GM19043 (cell line): ENCODE measurements at regions not wholly inside any gene's neighbourhood (a gene's known extent, or its start where the extent isn't known, plus 50 kb on each side); places are given as distances from the start of the nearest gene placed in this dataset.

Experiments used
- ATAC-seq: cut with Tn5 transposase; IDR thresholded peaks from one replicate; pipeline ENCODE4 v1.9.1; 2021; ENCODE audit warnings: low read depth; ENCODE audit not compliant: unreplicated experiment

DNA sequence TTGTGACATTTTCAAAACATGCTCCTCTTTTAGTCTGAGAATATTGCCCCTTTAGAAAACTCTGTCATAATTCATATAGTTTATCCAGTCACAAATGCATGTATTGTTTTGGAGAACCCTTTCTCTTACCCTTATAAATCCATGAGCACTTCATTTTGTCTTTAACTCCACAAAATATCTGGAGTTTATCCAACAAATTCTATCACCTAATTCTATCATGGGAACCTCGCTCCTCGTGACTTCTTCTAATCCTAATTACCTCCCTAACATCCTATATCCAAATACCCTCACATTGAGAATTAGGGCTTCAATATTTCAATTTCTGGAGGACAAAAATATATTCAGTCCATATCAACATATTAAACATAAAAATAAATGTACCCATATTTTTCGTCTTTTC, 1565.9 kb downstream of the ARAP2 start:
- no peak for ATAC-seq

DNA sequence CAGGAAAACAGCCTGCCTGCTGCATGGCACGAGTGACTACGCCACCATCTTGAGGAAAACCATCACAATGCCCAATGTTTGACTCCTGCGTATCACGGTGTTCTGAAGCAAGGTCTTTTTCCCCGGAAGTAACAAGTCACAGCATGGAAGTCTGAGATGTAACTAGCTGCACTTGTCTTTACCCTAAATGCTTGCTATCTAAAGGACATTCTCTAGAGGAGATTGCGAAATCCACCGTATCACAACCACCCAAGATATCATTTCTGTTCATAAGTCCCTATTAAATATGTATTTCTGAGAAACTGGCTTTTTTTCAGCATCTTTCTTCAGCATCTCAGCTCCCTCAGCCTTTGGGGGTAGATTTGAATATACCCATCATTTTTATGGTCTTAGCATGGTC, 1565.1 kb downstream of the ARAP2 start:
- ATAC-seq = no peak

GRCh38 chr4:34709564-34709963, 1534.8 kb downstream of the ARAP2 start:
- ATAC-seq = no peak

DNA sequence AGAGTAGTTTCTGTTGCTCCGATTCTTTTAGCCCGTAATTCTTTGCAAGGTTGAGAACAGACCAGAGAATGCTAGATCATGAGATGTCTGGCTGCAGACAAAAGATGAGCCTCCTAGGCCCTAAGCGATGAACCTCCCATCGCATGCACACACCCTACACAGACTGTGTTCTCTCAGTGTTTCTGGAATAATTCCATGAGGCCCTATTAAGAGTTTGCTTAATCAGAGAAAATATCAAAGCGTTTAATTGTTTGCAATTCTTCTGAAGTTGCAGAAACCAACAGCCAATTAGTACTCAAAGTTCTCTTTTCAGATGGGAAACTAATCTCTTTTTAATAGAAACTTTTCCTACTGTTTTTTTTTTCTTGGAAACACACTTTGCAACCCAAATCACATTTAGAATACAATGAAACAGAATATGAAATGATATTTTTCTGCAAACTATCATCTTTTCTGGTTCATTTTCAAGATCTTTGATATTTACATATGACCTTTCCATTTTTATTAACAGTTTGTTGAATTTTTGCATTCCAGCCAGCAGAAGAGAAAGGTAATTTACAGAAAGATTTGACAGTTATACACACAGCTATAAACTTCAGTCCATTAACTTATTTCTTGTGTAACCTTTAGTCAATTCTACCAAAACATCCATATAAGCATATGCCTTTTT, 1525.6 kb downstream of the ARAP2 start:
- ATAC-seq = no peak

- no peak for ATAC-seq
These were observed 1523.7 kb downstream of the ARAP2 start for GRCh38 chr4:34720571-34720970.

- no peak for ATAC-seq
These were observed 1522.5 kb downstream of the ARAP2 start for GRCh38 chr4:34721835-34722234.

DNA sequence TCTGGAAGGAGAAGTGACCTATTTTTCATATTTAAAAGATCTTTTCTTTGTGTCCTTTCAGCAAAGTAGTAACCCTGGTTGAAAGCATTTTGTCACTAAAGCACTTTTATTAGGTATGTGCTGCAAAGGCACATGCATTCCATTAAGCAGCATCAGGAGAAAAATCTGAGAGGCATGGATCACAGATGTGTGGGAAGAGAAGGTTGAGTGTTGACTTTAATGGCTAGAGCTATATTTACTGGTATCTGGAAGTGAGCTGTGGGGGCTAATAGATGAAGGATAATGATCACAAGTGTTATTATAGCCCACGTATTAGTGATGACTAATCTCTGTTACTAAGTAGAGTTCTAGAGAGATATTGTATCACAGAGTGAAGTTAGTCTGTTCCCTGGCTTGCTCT, 1520.7 kb downstream of the ARAP2 start:
- ATAC-seq = no peak

- no peak for ATAC-seq
These were observed 1519.8 kb downstream of the ARAP2 start for GRCh38 chr4:34724491-34724890.

GRCh38 chr4:34731070-34731469, 1513.2 kb downstream of the ARAP2 start:
- no peak for ATAC-seq

GRCh38 chr4:34732176-34732950, 1512.0 kb downstream of the ARAP2 start:
- ATAC-seq = no peak

DNA sequence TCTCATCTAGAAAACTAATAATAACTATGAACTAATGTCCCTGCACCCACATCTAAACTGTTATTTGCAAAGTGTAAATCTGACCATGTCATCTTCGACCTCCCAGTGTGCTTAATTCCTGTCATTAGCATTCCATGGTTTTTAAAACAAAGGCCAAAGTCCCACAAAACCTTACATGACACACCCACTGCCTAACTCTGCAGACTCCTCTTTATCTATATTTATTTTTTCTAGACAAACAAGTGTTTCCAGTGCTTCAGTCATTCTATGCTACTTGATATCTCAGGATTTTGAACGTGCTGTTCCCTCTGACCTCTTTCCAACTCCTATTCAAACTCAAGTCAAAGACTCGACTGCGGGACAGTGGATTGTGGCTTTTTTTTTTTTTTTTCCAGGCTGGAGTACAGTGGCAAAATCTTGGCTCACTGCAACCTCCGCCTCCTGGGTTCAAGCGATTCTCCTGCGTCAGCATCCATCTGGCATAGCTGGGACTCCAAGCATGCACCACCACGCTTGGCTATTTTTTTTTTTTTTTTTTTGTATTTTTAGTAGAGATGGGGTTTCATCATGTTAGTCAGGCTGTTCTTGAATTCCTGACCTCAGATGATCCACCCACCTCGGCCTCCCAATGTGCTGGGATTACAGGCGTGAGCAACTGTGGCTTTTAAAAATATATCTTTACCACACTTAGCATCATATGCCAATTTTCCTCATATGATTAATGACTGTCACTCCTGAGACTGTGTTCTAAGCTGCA, 1511.0 kb downstream of the ARAP2 start:
- no peak for ATAC-seq

DNA sequence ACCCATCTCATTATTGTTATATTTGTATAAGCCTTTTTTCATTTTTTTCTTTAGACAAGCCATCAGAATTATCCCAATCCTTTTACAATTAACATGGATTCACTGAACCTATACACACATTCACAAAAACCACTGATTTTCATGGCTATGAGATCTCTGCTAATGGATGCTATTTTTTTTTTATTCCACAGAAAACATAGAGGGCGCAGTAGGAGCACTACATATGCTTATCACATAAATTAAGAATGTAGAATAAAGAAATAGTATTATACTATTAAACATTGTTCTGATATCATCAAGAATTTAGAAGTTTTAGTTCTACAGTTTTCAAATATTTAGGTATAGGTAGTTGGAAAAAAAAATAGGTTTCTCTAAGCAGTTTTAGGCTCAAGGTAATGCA, 1477.4 kb downstream of the ARAP2 start:
- ATAC-seq = no peak

DNA sequence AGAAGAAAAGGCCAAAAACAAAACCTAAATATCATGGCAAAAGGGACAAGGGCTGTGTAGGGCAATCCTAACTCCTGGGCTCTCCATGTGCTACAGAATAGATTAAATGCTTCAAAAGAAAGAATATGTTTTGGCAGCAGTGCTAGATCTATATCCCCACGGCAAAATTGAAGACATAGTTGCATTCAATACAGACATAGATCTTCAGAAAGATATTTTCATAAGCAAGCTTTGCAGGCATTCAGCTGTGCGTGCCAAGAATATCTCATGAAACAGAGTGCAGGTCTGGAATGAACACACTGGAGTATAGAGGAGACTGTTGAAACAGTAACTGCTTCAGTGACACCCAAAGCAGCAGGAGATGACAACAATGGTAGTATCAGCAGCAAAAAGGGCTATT, 1476.9 kb downstream of the ARAP2 start:
- ATAC-seq = no peak

- ATAC-seq = no peak
These were observed 1472.7 kb downstream of the ARAP2 start for GRCh38 chr4:34771632-34772031.

GRCh38 chr4:34790131-34790530, 1454.2 kb downstream of the ARAP2 start:
- no peak for ATAC-seq

DNA sequence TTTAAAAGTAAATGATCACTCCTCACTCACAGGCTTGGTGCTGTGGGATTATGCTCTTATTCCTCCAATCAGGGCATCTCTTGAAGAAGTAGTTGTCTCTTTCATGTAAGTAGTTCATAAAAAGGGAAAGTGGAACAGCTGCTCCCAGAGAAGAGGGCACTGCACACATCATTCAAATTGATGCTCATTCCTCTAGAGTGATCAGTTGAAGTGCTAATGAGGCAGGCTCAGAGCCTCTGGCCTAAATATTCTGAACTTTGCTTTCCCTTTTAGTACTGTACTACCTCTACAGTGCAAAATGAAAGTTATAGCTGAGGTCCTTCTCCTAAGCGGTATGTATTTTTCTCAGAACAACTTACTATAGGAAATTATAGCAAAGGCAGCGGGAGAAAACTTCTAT, 1453.1 kb downstream of the ARAP2 start:
- no peak for ATAC-seq

DNA sequence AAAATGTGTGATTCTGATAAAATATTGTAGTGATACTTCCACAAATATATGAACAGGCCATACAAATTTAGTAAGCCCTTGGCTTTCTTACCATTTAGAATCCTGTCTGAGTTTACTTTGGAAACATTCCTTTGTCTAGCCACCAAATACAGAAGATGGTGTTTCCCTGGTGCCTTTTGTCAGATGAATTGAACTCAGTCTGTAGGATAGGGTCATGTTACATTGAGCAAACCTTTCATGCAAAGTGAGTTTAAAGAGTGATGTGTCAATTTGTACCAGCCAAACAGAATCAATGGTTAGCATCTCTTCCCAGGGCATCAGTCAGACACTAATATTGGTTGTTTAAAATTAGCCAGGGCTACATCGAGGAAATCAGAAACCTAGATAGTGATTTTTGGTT, 1443.4 kb downstream of the ARAP2 start:
- no peak for ATAC-seq

- no peak for ATAC-seq
These were observed 1430.0 kb downstream of the ARAP2 start for GRCh38 chr4:34814266-34814665.

DNA sequence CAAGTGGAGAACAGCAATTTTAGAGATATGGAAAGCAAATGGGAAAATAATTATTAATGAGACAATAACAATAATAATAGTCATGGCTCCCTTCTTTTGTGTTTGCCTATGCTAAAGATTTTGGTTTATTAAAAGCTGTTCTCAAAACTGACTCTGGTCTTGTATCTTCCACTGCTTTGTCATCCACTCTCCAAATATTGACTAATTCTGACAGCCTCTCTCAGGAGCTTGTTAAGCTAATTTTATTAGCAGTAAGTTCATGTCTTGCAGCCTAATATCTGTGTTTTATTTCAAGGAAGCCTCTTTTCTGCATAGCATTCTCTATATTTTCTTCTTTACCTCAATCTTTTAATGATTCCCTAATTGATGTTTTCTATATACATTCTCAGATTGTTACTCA, 1419.8 kb downstream of the ARAP2 start:
- ATAC-seq = no peak

DNA sequence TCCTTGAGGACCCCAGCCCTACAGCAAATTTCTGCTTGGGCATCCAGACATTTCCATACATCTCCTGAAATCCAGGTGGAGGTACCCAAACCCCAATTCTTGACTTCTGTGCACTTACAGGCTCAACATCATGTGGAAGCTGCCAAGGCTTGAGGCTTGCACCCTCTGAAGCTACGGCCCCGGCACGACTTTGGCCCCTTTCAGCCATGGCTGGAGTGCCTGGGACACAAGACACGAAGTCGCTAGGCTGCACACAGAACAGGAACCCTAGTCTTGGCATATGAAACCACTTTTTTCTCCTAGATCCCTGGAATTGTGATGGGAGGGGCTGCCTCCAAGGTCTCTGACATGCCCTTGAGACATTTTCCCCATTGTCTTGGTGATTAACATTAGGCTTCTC, 1417.7 kb downstream of the ARAP2 start:
- ATAC-seq = no peak

DNA sequence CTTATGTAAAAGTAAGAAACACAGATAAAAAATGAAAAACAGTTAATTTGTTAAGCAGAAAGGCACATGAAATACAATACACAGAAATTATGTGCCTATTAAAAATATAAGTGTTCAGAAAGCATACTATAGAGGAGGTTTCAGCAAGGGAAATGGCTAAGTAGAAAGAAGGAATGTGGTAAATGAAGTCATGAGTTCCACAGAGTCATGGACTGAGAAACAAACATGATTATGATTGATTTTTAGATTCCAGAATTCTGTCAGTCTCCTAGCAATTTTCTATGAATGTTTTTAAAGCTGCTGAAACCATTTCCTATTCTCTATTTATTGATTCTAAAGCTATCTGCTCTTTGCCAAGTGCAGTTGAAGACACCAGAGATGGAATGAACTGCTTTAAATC, 1398.4 kb downstream of the ARAP2 start:
- ATAC-seq = no peak

DNA sequence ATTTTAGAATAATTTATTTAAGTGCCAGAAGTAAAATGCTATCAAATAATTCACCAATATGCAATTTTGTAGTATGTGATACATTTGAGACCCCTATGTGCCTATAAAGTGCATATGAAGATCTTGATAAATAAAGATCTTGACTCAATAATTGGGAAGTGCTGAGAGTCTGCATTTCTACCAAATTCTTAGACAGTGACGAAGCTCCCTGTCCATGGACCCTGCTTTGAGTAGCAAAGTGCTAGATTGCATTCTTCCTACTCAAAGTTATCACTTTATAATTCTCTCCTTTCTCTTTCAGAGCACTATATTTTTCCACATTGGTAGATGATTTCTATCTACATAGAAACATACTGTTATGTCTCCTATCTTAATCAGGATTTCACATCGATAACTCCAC, 1393.9 kb downstream of the ARAP2 start:
- ATAC-seq = no peak
